CD14-positive monocyte (primary cell): ENCODE measurements at regions not wholly inside any gene's neighbourhood (a gene's known extent, or its start where the extent isn't known, plus 50 kb on each side); places are given as distances from the start of the nearest gene placed in this dataset.

Experiments used
- DNase-seq, 3 donors: peaks; one replicate each; pipeline ENCODE4 v3.0.0-alpha.2; 2011 to 2022
- H2AFZ ChIP-seq: 2 replicates; pipeline ENCODE4 v1.6.0; 2012; ENCODE audit warnings: mild to moderate bottlenecking, low read depth, low read length, inconsistent platforms; ENCODE audit not compliant: insufficient read depth, poor library complexity, severe bottlenecking
- H3K27ac ChIP-seq, 2 donors: 1 replicate in 1 of 2; 2 replicates in 1 of 2; pipeline ENCODE4 v1.5.1; 2012 to 2013; ENCODE audit warnings: low read length in 2 of 2, control low read depth in 1 of 2, inconsistent platforms in 1 of 2, low read depth in 1 of 2, mild to moderate bottlenecking in 1 of 2
- H3K27me3 ChIP-seq, 2 donors: one replicate each; pipeline versions ENCODE4 v1.6.0 to v1.6.1; 2011 to 2013; ENCODE audit warnings: low read length in 2 of 2; ENCODE audit not compliant: control insufficient read depth in 2 of 2, insufficient read depth in 2 of 2
- H3K36me3 ChIP-seq, 2 donors: replicated peaks in 1 of 2; 1 replicate in 1 of 2; 2 replicates in 1 of 2; pipeline versions ENCODE4 v1.5.1 to v1.6.1; 2012 to 2013; ENCODE audit warnings: low read length in 2 of 2, control low read depth in 1 of 2, inconsistent platforms in 1 of 2, mild to moderate bottlenecking in 1 of 2; ENCODE audit not compliant: insufficient read depth in 2 of 2, control insufficient read depth in 1 of 2
- H3K4me1 ChIP-seq, 2 donors: 1 replicate in 1 of 2; 2 replicates in 1 of 2; pipeline versions ENCODE4 v1.5.1 to v1.6.1; 2012 to 2013; ENCODE audit warnings: low read length in 2 of 2, control low read depth in 1 of 2, inconsistent platforms in 1 of 2, mild to moderate bottlenecking in 1 of 2, moderate library complexity in 1 of 2; ENCODE audit not compliant: insufficient read depth in 2 of 2, control insufficient read depth in 1 of 2
- H3K4me2 ChIP-seq: replicated peaks from 2 replicates; pipeline ENCODE3; 2012; ENCODE audit warnings: low read length, moderate library complexity, mild to moderate bottlenecking; ENCODE audit not compliant: poor library complexity, severe bottlenecking; ENCODE audit errors: extremely low read depth
- H3K4me3 ChIP-seq, 3 experiments: fragments of 200-600 bp in 1 of 3; sonication (generic) in 1 of 3; replicated peaks in 1 of 3; 1 replicate in 2 of 3; 2 replicates in 1 of 3; pipeline ENCODE4 v1.5.1; 2011 to 2013; ENCODE audit warnings: low read length in 3 of 3, mild to moderate bottlenecking in 3 of 3, control low read depth in 2 of 3, low read depth in 2 of 3, inconsistent platforms in 1 of 3, moderate library complexity in 1 of 3
- H3K79me2 ChIP-seq: 2 replicates; pipeline ENCODE4 v1.6.0; 2012; ENCODE audit warnings: mild to moderate bottlenecking, control low read depth, inconsistent platforms, low read length, moderate library complexity; ENCODE audit not compliant: insufficient read depth
- H3K9ac ChIP-seq: 2 replicates; pipeline ENCODE4 v1.6.0; 2017; ENCODE audit warnings: low read length, mild to moderate bottlenecking; ENCODE audit not compliant: insufficient read depth, poor library complexity, severe bottlenecking
- H3K9me3 ChIP-seq, 2 donors: replicated peaks in 1 of 2; 1 replicate in 1 of 2; 2 replicates in 1 of 2; pipeline versions ENCODE4 v1.5.1 to v1.6.1; 2012 to 2013; ENCODE audit warnings: low read length in 2 of 2, control low read depth in 1 of 2; ENCODE audit not compliant: control insufficient read depth in 1 of 2, insufficient read depth in 1 of 2
- H4K20me1 ChIP-seq: 2 replicates; pipeline ENCODE4 v1.6.0; 2012; ENCODE audit warnings: mild to moderate bottlenecking, low read length, control low read depth, moderate library complexity; ENCODE audit not compliant: insufficient read depth
- H3K27ac Mint-ChIP-seq, 7 donors: one replicate each; pipeline ENCODE4 v1.8.0; 2020; ENCODE audit warnings: mild to moderate bottlenecking in 7 of 7, mixed read lengths in 7 of 7, moderate library complexity in 6 of 7, inconsistent platforms in 2 of 7
- H3K27me3 Mint-ChIP-seq, 3 donors: one replicate each; pipeline ENCODE4 v1.8.0; 2021 to 2022; ENCODE audit warnings: low read depth in 3 of 3, mild to moderate bottlenecking in 3 of 3, mixed read lengths in 3 of 3, moderate library complexity in 3 of 3, inconsistent platforms in 1 of 3
- H3K36me3 Mint-ChIP-seq, 2 donors: one replicate each; pipeline ENCODE4 v1.8.0; 2020; ENCODE audit warnings: mixed read lengths in 2 of 2, inconsistent platforms in 1 of 2, mild to moderate bottlenecking in 1 of 2
- H3K4me1 Mint-ChIP-seq: one replicate; pipeline ENCODE4 v1.8.0; 2020; ENCODE audit warnings: mild to moderate bottlenecking, mixed read lengths
- H3K4me3 Mint-ChIP-seq, 2 donors: one replicate each; pipeline ENCODE4 v1.8.0; 2020; ENCODE audit warnings: mild to moderate bottlenecking in 2 of 2, mixed read lengths in 2 of 2, moderate library complexity in 1 of 2
- H3K9me3 Mint-ChIP-seq, 7 donors: one replicate each; pipeline ENCODE4 v1.8.0; 2020 to 2022; ENCODE audit warnings: mixed read lengths in 7 of 7, mild to moderate bottlenecking in 6 of 7, moderate library complexity in 6 of 7, inconsistent platforms in 2 of 7
- CTCF ChIP-seq: fragments of 200-600 bp; IDR thresholded peaks from one replicate; pipeline ENCODE4 v1.8.0; 2022; ENCODE audit warnings: antibody characterized with exemption, mild to moderate bottlenecking
- intact Hi-C, 2 donors: fragments of 100-400 bp; cut with micrococcal nuclease; formaldehyde crosslinking; loops; one replicate each; pipeline versions ENCODE4 v1.15.0 to v1.15.1; 2023

GRCh38 chr13:50679321-50679720 is 164.2 kb downstream of the DLEU7 start:
- intact Hi-C loops = loop anchor here in 1 of 2 donors (10.0 kb wide), 1 partner anchor 95 kb away; no protein-coding TSS in a partner anchor
- Mint-ChIP-seq H3K36me3 (no peaks in the 10 kb centered on the region), H3K27ac (no peak overlapping the region), H3K9me3 (no peaks in the 10 kb centered on the region), H3K27me3 (peaks cover 0 to 6% (median 0%) of the 10 kb centered on the region in 3 donors), H3K4me1 (peaks cover 25% of the 10 kb centered on the region), H3K4me3 (no peak overlapping the region)
- no peak overlapping the region for H3K9ac ChIP-seq
- peaks cover 0 to 2% of the 10 kb centered on the region in 2 donors for H3K27me3 ChIP-seq
- no peak overlapping the region for H3K4me2 ChIP-seq
- no peak overlapping the region for H3K27ac ChIP-seq
- H3K79me2 ChIP-seq = no peaks in the 10 kb centered on the region
- H3K36me3 ChIP-seq = no peaks in the 10 kb centered on the region
- H4K20me1 ChIP-seq = no peaks in the 10 kb centered on the region
- peaks cover 6 to 17% of the 10 kb centered on the region in 2 donors for H3K4me1 ChIP-seq
- H3K9me3 ChIP-seq = no peaks in the 10 kb centered on the region
- DNase-seq = no peak
- H2AFZ ChIP-seq = no peak overlapping the region
- no peak overlapping the region for H3K4me3 ChIP-seq
- TF ChIP-seq CTCF = no peak

- no peak for DNase-seq
- Histone ChIP-seq H3K79me2 (no peaks in the 10 kb centered on the region), H3K4me1 (peaks cover 8 to 13% of the 10 kb centered on the region in 2 donors), H3K9me3 (no peaks in the 10 kb centered on the region), H2AFZ (no peak overlapping the region), H3K4me3 (no peak overlapping the region), H3K27ac (no peak overlapping the region), H3K9ac (no peak overlapping the region), H3K36me3 (no peaks in the 10 kb centered on the region), H3K4me2 (no peak overlapping the region), H3K27me3 (peaks cover 0 to 2% of the 10 kb centered on the region in 2 donors), H4K20me1 (no peaks in the 10 kb centered on the region)
- Mint-ChIP-seq H3K9me3 (no peaks in the 10 kb centered on the region), H3K27me3 (peaks cover 4 to 6% (median 5%) of the 10 kb centered on the region in 3 donors), H3K36me3 (peaks cover 0 to 1% of the 10 kb centered on the region in 2 donors), H3K27ac (no peak overlapping the region), H3K4me3 (no peak overlapping the region), H3K4me1 (peaks cover 18% of the 10 kb centered on the region)
- no peak for TF ChIP-seq CTCF
- intact Hi-C loops = no loop called here
Observed at GRCh38 chr13:50682002-50682401, 161.5 kb downstream of the DLEU7 start.
